GM19397 (cell line): ENCODE measurements at regions not wholly inside any gene's neighbourhood (a gene's known extent, or its start where the extent isn't known, plus 50 kb on each side); places are given as distances from the start of the nearest gene placed in this dataset.
"Not testable (repeated sequence)": the region's sequence is repeated elsewhere in the genome, so short reads cannot be mapped to it uniquely, and the experiment has no call there.

Experiments
- ATAC-seq: cut with Tn5 transposase; IDR thresholded peaks from one replicate; pipeline ENCODE4 v1.9.1; 2021; ENCODE audit warnings: mild to moderate bottlenecking, moderate library complexity; ENCODE audit not compliant: unreplicated experiment

- ATAC-seq: no peak
Measured at GRCh38 chr2:16927398-16927797, 261.8 kb upstream of the CYRIA start.

GRCh38 chr2:16925145-16925544, 259.5 kb upstream of the CYRIA start:
- no peak for ATAC-seq

- ATAC-seq: not testable (repeated sequence)
Measured at GRCh38 chr2:16915341-16915755, 249.7 kb upstream of the CYRIA start.

GRCh38 chr2:16911746-16912145, 246.1 kb upstream of the CYRIA start:
- ATAC-seq: no peak

- ATAC-seq: no peak
Measured at GRCh38 chr2:16908656-16909055, 243.0 kb upstream of the CYRIA start.

GRCh38 chr2:16907645-16908282, 242.1 kb upstream of the CYRIA start:
- ATAC-seq: no peak

GRCh38 chr2:16905325-16905724, 239.7 kb upstream of the CYRIA start:
- ATAC-seq: not testable (repeated sequence)

- ATAC-seq: peak; percentile 75
Measured at GRCh38 chr2:16900405-16901025, 234.9 kb upstream of the CYRIA start.

- no peak for ATAC-seq
Measured at GRCh38 chr2:16899958-16900357, 234.3 kb upstream of the CYRIA start.

- ATAC-seq: no peak
Measured at GRCh38 chr2:16890081-16890480, 224.4 kb upstream of the CYRIA start.

GRCh38 chr2:16885027-16885426, 219.4 kb upstream of the CYRIA start:
- ATAC-seq: no peak

GRCh38 chr2:16882706-16883105, 217.1 kb upstream of the CYRIA start:
- no peak for ATAC-seq

- ATAC-seq: no peak
Measured at GRCh38 chr2:16881122-16881521, 215.5 kb upstream of the CYRIA start.

GRCh38 chr2:16871411-16871810, 205.8 kb upstream of the CYRIA start:
- no peak for ATAC-seq

GRCh38 chr2:16870491-16871076, 204.9 kb upstream of the CYRIA start:
- ATAC-seq: no peak

GRCh38 chr2:16869711-16870110, 204.1 kb upstream of the CYRIA start:
- no peak for ATAC-seq

GRCh38 chr2:16862471-16862870, 196.8 kb upstream of the CYRIA start:
- no peak for ATAC-seq

- no peak for ATAC-seq
Measured at GRCh38 chr2:16861530-16861929, 195.9 kb upstream of the CYRIA start.

GRCh38 chr2:16861111-16861510, 195.5 kb upstream of the CYRIA start:
- ATAC-seq: no peak

GRCh38 chr2:16860627-16861026, 195.0 kb upstream of the CYRIA start:
- no peak for ATAC-seq

- ATAC-seq: no peak
Measured at GRCh38 chr2:16855183-16855582, 189.5 kb upstream of the CYRIA start.

- no peak for ATAC-seq
Measured at GRCh38 chr2:16853088-16853487, 187.5 kb upstream of the CYRIA start.
